WTC11 (cell line): ENCODE measurements at regions not wholly inside any gene's neighbourhood (a gene's known extent, or its start where the extent isn't known, plus 50 kb on each side); places are given as distances from the start of the nearest gene placed in this dataset.
"Not testable (repeated sequence)": the region's sequence is repeated elsewhere in the genome, so short reads cannot be mapped to it uniquely, and the experiment has no call there.

Experiments used
- ATAC-seq: fragments of 200-7000 bp; cut with Tn5 transposase; 2 replicates; pipeline ENCODE4 v1.10.0; 2021; ENCODE audit warnings: mild to moderate bottlenecking, moderate library complexity
- CTCF ChIA-PET: fragments of 300-600 bp; sonication (Branson Sonifier 250); formaldehyde crosslinking; loops from one replicate; lab custom pipeline; 2021; ENCODE audit warnings: antibody characterized with exemption; lab: Charles Lee
- POLR2A ChIA-PET: fragments of 350-600 bp; sonication (Branson Sonifier 250); formaldehyde crosslinking; loops from one replicate; lab custom pipeline; 2021; ENCODE audit warnings: antibody characterized with exemption; lab: Charles Lee
- DNase-seq: peaks from one replicate; pipeline ENCODE4 v3.0.0; 2021; ENCODE audit warnings: low spot score
- H3K27ac Mint-ChIP-seq: 2 replicates; pipeline ENCODE4 v1.8.0; 2021; ENCODE audit warnings: mixed read lengths
- H3K27me3 Mint-ChIP-seq: 2 replicates; pipeline ENCODE4 v1.8.0; 2021; ENCODE audit warnings: low read depth, mild to moderate bottlenecking, moderate library complexity, mixed read lengths
- H3K36me3 Mint-ChIP-seq: 2 replicates; pipeline ENCODE4 v1.8.0; 2021; ENCODE audit warnings: mixed read lengths
- H3K4me1 Mint-ChIP-seq: 2 replicates; pipeline ENCODE4 v1.8.0; 2022; ENCODE audit warnings: mixed read lengths
- H3K4me3 Mint-ChIP-seq: 2 replicates; pipeline ENCODE4 v1.8.0; 2021; ENCODE audit warnings: mild to moderate bottlenecking, moderate library complexity, mixed read lengths
- H3K9me3 Mint-ChIP-seq: 2 replicates; pipeline ENCODE4 v1.8.0; 2021; ENCODE audit warnings: mixed read lengths
- CBFB ChIP-seq: sonication (generic); formaldehyde crosslinking; IDR thresholded peaks from 2 replicates; pipeline ENCODE4 v1.8.1; 2022; ENCODE audit warnings: mild to moderate bottlenecking, low read depth, missing genetic modification reagents
- EMX1 ChIP-seq: fragments of 250-450 bp; sonication (Bioruptor Pico); IDR thresholded peaks from 2 replicates; pipeline ENCODE4 v1.8.0; 2021; ENCODE audit warnings: mild to moderate bottlenecking
- GABPB1 ChIP-seq: sonication (generic); formaldehyde crosslinking; IDR thresholded peaks from 2 replicates; pipeline ENCODE4 v1.8.1; 2023; ENCODE audit warnings: mild to moderate bottlenecking, missing genetic modification reagents
- KAT7 ChIP-seq: sonication (generic); formaldehyde crosslinking; IDR thresholded peaks from 2 replicates; pipeline ENCODE4 v1.8.1; 2023; ENCODE audit warnings: missing genetic modification reagents, mild to moderate bottlenecking, borderline replicate concordance
- PRRX2 ChIP-seq: fragments of 250-450 bp; sonication (Bioruptor Pico); IDR thresholded peaks from 2 replicates; pipeline ENCODE4 v1.8.0; 2021; ENCODE audit warnings: mild to moderate bottlenecking
- RELA ChIP-seq: sonication (generic); formaldehyde crosslinking; IDR thresholded peaks from 2 replicates; pipeline ENCODE4 v1.8.1; 2022; ENCODE audit warnings: missing genetic modification reagents, mild to moderate bottlenecking, borderline replicate concordance
- RORB ChIP-seq: fragments of 250-450 bp; sonication (Bioruptor Pico); IDR thresholded peaks from 2 replicates; pipeline ENCODE4 v1.9.0; 2021; ENCODE audit warnings: mild to moderate bottlenecking
- SP1 ChIP-seq: sonication (generic); formaldehyde crosslinking; conservative IDR thresholded peaks from 2 replicates; pipeline ENCODE4 v1.8.1; 2022; ENCODE audit warnings: missing genetic modification reagents
- TEAD1 ChIP-seq: sonication (generic); formaldehyde crosslinking; IDR thresholded peaks from 2 replicates; pipeline ENCODE4 v1.8.0; 2022; ENCODE audit warnings: mild to moderate bottlenecking, missing genetic modification reagents
- TEAD4 ChIP-seq: sonication (generic); formaldehyde crosslinking; IDR thresholded peaks from 2 replicates; pipeline ENCODE4 v1.8.0; 2022; ENCODE audit warnings: mild to moderate bottlenecking, missing genetic modification reagents
- ZNF219 ChIP-seq: sonication (generic); formaldehyde crosslinking; IDR thresholded peaks from 2 replicates; pipeline ENCODE4 v1.8.0; 2023; ENCODE audit warnings: missing genetic modification reagents, mild to moderate bottlenecking, borderline replicate concordance
- ZNF263 ChIP-seq: sonication (generic); formaldehyde crosslinking; IDR thresholded peaks from 2 replicates; pipeline ENCODE4 v1.8.1; 2022; ENCODE audit warnings: low read depth, mild to moderate bottlenecking, moderate library complexity, missing genetic modification reagents
- ZNF317 ChIP-seq: sonication (generic); formaldehyde crosslinking; IDR thresholded peaks from 2 replicates; pipeline ENCODE4 v1.8.1; 2023; ENCODE audit warnings: low read depth, mild to moderate bottlenecking, moderate library complexity, missing genetic modification reagents, borderline replicate concordance
- ZNF423 ChIP-seq: fragments of 250-450 bp; sonication (Bioruptor Pico); IDR thresholded peaks from 2 replicates; pipeline ENCODE4 v2.1.2; 2022; ENCODE audit warnings: mild to moderate bottlenecking, moderate library complexity
- ZNF671 ChIP-seq: fragments of 250-450 bp; sonication (Bioruptor Pico); IDR thresholded peaks from 2 replicates; pipeline ENCODE4 v1.8.0; 2021; ENCODE audit warnings: mild to moderate bottlenecking
- TF ChIP-seq, protein P1 (sequence below): fragments of 250-450 bp; sonication (Bioruptor Pico); IDR thresholded peaks from 2 replicates; pipeline ENCODE4 v1.9.0; 2021; ENCODE audit warnings: moderate library complexity, mild to moderate bottlenecking, inconsistent platforms, borderline replicate concordance
- TF ChIP-seq, protein P2 (sequence below): sonication (generic); formaldehyde crosslinking; IDR thresholded peaks from 2 replicates; pipeline ENCODE4 v1.8.1; 2023; ENCODE audit warnings: mild to moderate bottlenecking, missing genetic modification reagents, moderate library complexity
- TF ChIP-seq, protein P3 (sequence below): sonication (generic); formaldehyde crosslinking; IDR thresholded peaks from 2 replicates; pipeline ENCODE4 v1.8.0; 2022; ENCODE audit warnings: mild to moderate bottlenecking, missing genetic modification reagents
- TF ChIP-seq, protein P4 (sequence below): sonication (generic); formaldehyde crosslinking; IDR thresholded peaks from 2 replicates; pipeline ENCODE4 v1.8.1; 2022; ENCODE audit warnings: low read depth, mild to moderate bottlenecking, moderate library complexity, missing genetic modification reagents, borderline replicate concordance
- TF ChIP-seq, protein P5 (sequence below): sonication (generic); formaldehyde crosslinking; IDR thresholded peaks from 2 replicates; pipeline ENCODE4 v1.8.1; 2023; ENCODE audit warnings: mild to moderate bottlenecking, missing genetic modification reagents

DNA sequence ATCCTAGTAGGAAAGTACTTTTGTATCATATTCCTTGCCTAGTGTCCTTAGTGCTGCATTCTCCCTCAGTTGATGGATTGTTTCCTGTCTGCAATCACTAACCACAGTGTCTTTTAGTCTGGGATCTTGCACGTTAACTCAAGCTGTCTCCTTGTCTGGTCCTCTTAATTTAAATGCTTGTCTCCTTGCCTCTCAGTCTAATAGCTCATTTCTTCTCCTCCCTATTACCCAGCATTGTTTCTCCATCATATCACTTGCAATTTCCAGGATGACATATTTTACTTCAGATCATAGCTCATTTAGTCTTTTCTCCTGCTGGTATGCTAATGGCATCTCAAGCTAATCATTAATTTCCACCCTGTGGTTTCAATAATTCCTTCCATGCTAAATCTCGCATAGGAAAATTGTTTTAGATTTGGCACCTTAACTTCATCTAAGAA lies 2052.0 kb upstream of the C9orf72 start:
- DNase-seq = no peak
- CTCF ChIA-PET = no interaction called here
- peaks cover 4% of the 10 kb centered on the region; the same call in 1 of the 2 replicates for H3K9me3 Mint-ChIP-seq
- H3K27me3 Mint-ChIP-seq = no peaks in the 10 kb centered on the region
- no peak overlapping the region for H3K27ac Mint-ChIP-seq
- no peak overlapping the region for H3K4me3 Mint-ChIP-seq
- peaks cover 10% of the 10 kb centered on the region for H3K4me1 Mint-ChIP-seq
- H3K36me3 Mint-ChIP-seq = no peaks in the 10 kb centered on the region
- TF ChIP-seq ZNF219 (CRISPR knock-in tag) (no peak), EMX1 (no peak), ZNF317 (CRISPR knock-in tag) (no peak), SP1 (CRISPR knock-in tag) (no peak), CBFB (no peak), ZNF423 (CRISPR knock-in tag) (no peak), RORB (CRISPR knock-in tag) (no peak), TEAD1 (no peak), GABPB1 (no peak)
- TF ChIP-seq, protein P1, sequence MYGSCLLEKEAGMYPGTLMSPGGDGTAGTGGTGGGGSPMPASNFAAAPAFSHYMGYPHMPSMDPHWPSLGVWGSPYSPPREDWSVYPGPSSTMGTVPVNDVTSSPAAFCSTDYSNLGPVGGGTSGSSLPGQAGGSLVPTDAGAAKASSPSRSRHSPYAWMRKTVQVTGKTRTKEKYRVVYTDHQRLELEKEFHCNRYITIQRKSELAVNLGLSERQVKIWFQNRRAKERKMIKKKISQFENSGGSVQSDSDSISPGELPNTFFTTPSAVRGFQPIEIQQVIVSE = no peak
- TF ChIP-seq, protein P2, sequence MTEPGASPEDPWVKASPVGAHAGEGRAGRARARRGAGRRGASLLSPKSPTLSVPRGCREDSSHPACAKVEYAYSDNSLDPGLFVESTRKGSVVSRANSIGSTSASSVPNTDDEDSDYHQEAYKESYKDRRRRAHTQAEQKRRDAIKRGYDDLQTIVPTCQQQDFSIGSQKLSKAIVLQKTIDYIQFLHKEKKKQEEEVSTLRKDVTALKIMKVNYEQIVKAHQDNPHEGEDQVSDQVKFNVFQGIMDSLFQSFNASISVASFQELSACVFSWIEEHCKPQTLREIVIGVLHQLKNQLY = no peak
- TF ChIP-seq, protein P3, sequence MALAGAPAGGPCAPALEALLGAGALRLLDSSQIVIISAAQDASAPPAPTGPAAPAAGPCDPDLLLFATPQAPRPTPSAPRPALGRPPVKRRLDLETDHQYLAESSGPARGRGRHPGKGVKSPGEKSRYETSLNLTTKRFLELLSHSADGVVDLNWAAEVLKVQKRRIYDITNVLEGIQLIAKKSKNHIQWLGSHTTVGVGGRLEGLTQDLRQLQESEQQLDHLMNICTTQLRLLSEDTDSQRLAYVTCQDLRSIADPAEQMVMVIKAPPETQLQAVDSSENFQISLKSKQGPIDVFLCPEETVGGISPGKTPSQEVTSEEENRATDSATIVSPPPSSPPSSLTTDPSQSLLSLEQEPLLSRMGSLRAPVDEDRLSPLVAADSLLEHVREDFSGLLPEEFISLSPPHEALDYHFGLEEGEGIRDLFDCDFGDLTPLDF (CRISPR knock-in tag) = no peak
- no peak for ATAC-seq
- POLR2A ChIA-PET = no interaction called here

DNA sequence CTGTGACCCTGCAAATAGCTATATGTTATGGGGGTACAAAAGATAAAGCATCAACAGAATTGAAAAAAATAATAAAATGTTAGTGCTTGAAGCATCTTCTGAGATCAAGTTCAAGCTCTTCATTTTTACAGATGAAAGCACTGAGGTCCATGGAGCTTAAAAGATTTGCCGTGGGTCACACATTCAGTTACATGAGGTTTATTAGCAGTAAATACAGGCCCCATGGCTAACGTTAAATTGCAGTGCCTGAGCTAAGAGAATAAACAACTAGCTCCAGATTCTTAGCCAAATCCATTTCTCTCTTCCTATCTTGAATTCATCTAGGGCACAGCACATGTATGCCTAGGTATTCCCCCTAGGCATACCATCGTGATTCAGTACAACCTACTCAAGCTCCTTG lies 2052.7 kb upstream of the C9orf72 start:
- Mint-ChIP-seq H3K4me3 (no peak overlapping the region), H3K9me3 (peaks cover 4% of the 10 kb centered on the region; the same call in 1 of the 2 replicates), H3K27me3 (no peaks in the 10 kb centered on the region), H3K4me1 (peaks cover 10% of the 10 kb centered on the region), H3K36me3 (no peaks in the 10 kb centered on the region), H3K27ac (no peak overlapping the region)
- POLR2A ChIA-PET = no interaction called here
- CTCF ChIA-PET = no interaction called here
- DNase-seq (no peak), ATAC-seq (no peak)
- no peak for TF ChIP-seq ZNF263 (CRISPR knock-in tag)

DNA sequence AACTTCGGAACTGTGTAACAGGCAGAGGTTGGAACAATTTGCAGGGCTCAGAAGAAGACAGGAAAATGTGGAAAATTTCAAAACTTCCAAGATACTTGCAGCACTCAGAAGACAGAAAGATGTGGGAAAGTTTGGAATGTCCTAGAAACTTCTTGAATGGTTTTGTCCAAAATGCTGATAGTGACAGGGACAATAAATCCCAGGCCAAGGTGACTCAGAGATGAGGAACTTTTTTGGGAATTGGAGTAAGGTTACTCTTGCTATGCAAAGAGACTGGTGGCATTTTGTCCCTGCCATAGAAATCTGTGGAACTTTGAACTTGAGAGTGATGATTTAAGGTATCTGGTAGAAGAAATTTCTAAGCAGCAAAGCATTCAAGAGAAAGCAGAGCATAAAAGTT lies 2055.6 kb upstream of the C9orf72 start:
- H3K27ac Mint-ChIP-seq, ATAC-seq, H3K9me3 Mint-ChIP-seq, H3K4me3 Mint-ChIP-seq, CTCF ChIA-PET, H3K27me3 Mint-ChIP-seq, H3K4me1 Mint-ChIP-seq, DNase-seq, POLR2A ChIA-PET, H3K36me3 Mint-ChIP-seq: not testable (repeated sequence)

DNA sequence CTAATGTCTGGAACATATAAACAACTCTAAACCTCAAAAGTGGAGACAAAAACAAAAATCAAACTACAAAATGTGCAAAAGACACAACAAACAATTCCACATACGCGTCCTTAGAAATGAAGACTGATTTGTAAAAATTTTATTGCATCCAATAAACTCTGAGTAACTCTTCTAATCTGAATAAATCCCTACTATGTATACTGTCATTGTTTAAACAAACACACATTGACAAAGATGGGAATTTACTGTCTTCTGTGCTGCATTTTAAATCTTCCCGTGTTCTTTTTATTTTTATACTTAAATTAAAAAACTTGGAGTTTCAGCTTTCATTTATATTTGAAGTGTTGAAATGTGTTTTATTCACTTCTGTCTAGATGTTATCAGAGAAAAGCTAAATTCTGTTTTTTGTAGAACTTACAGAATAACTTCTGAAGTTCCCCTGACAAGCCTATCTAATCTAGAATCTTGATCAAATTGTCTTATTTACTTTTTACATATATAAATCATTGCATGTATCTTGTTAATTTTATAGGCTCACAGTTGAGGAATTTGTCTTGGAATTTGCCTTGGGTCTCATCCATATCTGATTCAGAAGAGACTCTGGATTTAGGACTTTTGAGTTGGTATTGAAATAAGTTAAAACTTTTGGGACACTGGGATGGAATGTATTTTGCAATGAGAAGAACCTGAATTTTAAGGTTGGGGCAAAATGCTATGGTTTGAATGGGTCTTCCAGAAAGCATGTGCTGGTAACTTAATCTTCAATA lies 2064.4 kb upstream of the C9orf72 start:
- Mint-ChIP-seq H3K4me3 (no peak overlapping the region), H3K36me3 (no peaks in the 10 kb centered on the region), H3K27ac (no peak overlapping the region), H3K9me3 (no peaks in the 10 kb centered on the region), H3K4me1 (peaks cover 3% of the 10 kb centered on the region; the same call in 1 of the 2 replicates), H3K27me3 (no peaks in the 10 kb centered on the region)
- TF ChIP-seq TEAD4 (CRISPR knock-in tag) (no peak), RELA (CRISPR knock-in tag) (no peak), EMX1 (no peak), ZNF671 (CRISPR knock-in tag) (no peak), PRRX2 (CRISPR knock-in tag) (no peak), KAT7 (no peak)
- TF ChIP-seq, protein P4, sequence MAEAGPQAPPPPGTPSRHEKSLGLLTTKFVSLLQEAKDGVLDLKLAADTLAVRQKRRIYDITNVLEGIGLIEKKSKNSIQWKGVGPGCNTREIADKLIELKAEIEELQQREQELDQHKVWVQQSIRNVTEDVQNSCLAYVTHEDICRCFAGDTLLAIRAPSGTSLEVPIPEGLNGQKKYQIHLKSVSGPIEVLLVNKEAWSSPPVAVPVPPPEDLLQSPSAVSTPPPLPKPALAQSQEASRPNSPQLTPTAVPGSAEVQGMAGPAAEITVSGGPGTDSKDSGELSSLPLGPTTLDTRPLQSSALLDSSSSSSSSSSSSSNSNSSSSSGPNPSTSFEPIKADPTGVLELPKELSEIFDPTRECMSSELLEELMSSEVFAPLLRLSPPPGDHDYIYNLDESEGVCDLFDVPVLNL (CRISPR knock-in tag) = no peak
- TF ChIP-seq, protein P5, sequence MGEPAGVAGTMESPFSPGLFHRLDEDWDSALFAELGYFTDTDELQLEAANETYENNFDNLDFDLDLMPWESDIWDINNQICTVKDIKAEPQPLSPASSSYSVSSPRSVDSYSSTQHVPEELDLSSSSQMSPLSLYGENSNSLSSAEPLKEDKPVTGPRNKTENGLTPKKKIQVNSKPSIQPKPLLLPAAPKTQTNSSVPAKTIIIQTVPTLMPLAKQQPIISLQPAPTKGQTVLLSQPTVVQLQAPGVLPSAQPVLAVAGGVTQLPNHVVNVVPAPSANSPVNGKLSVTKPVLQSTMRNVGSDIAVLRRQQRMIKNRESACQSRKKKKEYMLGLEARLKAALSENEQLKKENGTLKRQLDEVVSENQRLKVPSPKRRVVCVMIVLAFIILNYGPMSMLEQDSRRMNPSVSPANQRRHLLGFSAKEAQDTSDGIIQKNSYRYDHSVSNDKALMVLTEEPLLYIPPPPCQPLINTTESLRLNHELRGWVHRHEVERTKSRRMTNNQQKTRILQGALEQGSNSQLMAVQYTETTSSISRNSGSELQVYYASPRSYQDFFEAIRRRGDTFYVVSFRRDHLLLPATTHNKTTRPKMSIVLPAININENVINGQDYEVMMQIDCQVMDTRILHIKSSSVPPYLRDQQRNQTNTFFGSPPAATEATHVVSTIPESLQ = no peak
- ATAC-seq (no peak), DNase-seq (no peak)
- CTCF ChIA-PET = no interaction called here
- POLR2A ChIA-PET = no interaction called here
